C4-2B (cell line): ENCODE measurements at regions not wholly inside any gene's neighbourhood (a gene's known extent, or its start where the extent isn't known, plus 50 kb on each side); places are given as distances from the start of the nearest gene placed in this dataset.

Source experiments
- ZFX ChIP-seq: fragments of 450-650 bp; IDR thresholded peaks from 2 replicates; pipeline ENCODE4 v1.6.1; 2017
- TF ChIP-seq, protein P1 (sequence below): fragments of 450-650 bp; conservative IDR thresholded peaks from 2 replicates; pipeline ENCODE4 v1.5.1; 2017; ENCODE audit warnings: mild to moderate bottlenecking

DNA sequence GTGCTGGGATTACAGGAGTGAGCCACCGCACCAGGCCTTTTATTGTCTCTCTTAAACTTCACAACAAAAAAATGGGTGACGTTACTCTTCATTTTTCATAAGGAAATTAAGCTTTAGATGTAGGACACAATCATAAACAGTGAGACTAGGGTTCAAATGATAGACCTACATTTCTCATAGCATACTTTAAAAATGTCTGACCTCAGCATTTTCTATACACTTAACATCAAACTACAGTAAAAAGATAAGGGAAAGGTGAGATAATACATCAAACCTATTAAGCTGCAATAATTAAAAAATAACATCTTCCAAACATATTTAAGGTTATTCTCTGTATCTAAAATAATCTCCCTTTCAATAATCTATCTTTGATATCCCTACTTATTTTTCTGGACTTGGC is 914.2 kb downstream of the FAM181B start:
- TF ChIP-seq, protein P1, sequence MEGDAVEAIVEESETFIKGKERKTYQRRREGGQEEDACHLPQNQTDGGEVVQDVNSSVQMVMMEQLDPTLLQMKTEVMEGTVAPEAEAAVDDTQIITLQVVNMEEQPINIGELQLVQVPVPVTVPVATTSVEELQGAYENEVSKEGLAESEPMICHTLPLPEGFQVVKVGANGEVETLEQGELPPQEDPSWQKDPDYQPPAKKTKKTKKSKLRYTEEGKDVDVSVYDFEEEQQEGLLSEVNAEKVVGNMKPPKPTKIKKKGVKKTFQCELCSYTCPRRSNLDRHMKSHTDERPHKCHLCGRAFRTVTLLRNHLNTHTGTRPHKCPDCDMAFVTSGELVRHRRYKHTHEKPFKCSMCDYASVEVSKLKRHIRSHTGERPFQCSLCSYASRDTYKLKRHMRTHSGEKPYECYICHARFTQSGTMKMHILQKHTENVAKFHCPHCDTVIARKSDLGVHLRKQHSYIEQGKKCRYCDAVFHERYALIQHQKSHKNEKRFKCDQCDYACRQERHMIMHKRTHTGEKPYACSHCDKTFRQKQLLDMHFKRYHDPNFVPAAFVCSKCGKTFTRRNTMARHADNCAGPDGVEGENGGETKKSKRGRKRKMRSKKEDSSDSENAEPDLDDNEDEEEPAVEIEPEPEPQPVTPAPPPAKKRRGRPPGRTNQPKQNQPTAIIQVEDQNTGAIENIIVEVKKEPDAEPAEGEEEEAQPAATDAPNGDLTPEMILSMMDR = no peak
- no peak for TF ChIP-seq ZFX
